ENCODE measurements at regions not wholly inside any gene's neighbourhood (a gene's known extent, or its start where the extent isn't known, plus 50 kb on each side); places are given as distances from the start of the nearest gene placed in this dataset.
"Not testable (repeated sequence)": the region's sequence is repeated elsewhere in the genome, so short reads cannot be mapped to it uniquely, and the experiment has no call there.

DNA sequence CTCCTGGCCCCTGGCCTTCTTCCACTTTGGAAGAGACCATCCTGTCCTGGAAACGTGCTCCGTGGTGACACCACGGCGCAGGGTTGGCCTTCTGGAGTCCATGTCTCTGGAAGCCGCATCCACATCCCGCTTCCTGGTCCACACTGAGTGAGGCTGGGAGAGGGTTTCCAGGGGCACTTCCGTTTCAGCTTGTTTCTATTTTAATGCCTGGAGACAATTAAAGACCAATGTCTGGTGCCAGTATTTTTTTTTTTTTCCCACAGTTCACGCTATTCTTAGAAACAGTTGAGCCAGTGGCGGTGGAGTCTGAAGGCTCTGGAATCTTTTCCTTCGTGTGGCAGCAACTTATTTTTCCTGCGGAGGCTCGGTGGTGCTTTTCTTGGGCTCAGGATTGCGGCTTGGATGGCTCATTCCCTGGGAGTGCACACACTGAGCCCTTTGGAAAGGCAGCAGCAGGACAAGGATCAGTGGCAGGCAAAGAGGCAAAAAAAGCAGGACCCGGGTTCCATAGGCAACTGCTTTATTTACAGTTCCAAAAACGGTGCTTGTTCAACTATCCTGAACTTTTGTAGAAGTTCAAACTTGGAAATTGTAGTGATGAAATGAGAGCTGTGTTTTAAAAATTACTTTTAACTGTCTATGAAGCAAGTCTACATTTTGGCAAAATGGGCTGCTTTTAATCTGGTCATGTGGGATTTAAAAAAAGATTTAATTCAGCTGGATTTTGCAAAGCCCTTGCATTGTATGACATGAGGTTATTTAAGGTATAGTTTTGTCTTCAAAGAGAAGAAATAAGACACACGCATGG lies 202.8 kb downstream of the BAMBI start:
- intact Hi-C loops (cut with DNase I) = loop anchor here (5.0 kb wide), 1 partner anchor 203 kb away; the partner anchor contains the start of gene BAMBI
- no peak for DNase-seq

DNA sequence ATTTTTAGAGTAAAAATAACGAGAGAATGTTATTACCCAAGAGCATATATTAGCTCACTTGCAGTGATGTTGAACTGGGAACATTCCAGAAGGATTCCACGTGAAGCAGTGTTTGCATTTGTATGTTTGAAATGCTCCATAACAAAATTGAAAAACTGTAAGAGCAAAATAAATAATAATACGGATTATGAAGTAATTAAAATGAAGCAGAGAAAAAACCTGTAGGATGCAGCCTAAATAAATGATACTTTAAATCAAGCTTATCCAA lies 203.3 kb downstream of the BAMBI start:
- no peak for DNase-seq
- intact Hi-C loops (cut with DNase I) = no loop called here

DNA sequence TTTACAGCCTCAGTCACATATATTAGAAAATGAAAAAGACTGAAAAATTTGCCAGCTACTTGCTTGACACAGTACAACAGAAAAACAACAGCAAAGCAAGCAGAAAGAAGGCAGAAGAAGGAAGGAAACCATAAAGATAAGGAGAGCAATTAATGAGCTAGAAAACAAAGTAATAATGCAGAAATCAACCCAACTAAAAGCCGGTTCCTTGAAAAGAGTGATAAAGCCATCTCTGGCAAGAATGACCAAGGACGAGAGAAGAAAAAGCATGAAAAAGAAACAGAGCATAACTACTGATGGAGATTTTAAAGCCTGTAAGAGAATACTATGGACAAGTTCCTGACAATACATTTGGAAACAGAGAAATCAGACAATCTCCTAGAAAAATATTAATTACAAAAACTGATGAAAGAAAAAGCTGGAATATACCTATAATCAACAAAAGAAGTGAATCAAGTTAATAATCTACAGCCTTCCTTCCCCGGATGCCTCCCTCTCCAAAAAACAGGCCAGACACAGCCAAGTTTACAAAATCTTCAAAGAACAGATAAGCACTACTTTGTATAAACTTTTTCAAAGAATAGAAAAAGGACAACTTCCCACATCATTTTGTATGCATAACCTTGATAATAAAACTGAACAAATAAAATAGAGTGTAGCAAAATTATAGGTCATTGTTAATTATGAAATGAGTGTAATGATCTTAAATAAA lies 204.0 kb downstream of the BAMBI start:
- intact Hi-C loops (cut with DNase I) = no loop called here
- DNase-seq = no peak

DNA sequence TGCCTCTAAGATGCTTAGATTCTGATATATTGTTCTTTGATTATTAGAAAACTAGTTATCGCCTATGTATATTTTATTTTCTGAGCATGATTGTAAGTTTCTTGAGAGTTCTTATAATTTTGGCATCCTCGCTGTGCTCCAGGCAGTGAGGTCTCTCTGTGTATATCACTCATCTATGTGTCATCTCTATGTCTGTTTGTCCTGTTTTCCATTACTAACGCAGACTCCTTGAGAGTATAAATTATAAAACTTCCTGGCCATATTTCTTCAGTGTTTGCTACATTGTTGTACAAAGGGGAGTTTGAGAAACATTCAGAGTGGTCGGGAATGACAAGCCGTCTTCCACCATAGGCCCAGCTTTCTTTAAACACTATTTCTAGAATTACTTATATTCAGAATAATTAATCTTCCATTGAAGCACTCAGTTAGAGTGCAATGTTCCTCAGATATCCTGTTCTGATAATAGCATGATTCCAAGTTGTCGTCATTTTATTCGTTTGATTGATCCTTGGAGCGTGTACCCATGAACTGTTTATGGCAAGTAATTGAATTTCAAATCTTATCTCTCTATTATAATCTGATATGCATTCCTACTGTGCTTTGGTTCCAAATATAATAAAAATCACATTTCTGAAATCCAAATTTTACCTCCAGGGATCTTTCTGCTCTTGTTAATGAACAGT lies 206.6 kb downstream of the BAMBI start:
- intact Hi-C loops (cut with DNase I) = no loop called here
- DNase-seq = no peak

DNA sequence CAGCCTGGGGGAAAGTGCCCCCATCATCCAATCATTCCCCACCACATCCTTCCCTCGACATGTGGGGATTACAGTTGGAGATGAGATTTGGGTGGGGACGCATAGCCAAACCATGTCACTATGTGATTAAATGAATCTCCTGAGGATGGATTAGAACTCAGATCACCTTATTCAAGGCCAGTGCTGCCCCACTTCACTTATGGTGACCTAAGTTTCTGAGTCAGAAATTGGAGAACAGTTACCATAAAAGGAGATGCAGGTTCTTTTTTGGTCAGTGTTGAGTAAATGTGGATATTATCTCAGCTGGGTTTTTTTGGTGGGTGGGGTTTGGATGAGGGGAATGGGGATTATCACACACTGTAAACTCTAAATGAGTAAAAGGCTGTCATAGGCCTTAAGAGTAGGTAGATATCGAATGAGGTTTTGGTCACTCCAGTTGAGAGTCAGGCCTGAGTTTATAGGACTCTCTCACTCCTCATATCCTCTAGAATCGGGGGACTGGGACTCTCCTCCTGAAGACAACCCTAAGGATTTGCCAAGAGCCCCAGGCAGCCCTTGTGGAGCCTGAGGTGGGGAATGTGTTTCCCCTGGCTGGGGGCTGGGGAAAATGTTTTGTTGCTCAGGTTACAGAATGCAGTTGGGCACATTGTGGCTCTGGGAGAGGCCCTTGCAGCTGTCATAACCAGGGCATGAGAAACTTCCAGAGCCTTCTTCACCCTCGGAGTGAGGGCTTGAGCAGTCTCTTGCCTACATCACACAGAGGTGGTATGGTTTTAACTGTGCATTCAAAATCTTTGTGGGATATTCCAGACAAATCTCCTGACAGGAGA lies 213.0 kb downstream of the BAMBI start:
- no peak for DNase-seq
- intact Hi-C loops (cut with DNase I) = no loop called here

- intact Hi-C loops (cut with DNase I) = no loop called here
- peak in 1 of 42 donors; percentile 21 for DNase-seq
These were observed 213.9 kb downstream of the BAMBI start for GRCh38 chr10:28891058-28891713.

DNA sequence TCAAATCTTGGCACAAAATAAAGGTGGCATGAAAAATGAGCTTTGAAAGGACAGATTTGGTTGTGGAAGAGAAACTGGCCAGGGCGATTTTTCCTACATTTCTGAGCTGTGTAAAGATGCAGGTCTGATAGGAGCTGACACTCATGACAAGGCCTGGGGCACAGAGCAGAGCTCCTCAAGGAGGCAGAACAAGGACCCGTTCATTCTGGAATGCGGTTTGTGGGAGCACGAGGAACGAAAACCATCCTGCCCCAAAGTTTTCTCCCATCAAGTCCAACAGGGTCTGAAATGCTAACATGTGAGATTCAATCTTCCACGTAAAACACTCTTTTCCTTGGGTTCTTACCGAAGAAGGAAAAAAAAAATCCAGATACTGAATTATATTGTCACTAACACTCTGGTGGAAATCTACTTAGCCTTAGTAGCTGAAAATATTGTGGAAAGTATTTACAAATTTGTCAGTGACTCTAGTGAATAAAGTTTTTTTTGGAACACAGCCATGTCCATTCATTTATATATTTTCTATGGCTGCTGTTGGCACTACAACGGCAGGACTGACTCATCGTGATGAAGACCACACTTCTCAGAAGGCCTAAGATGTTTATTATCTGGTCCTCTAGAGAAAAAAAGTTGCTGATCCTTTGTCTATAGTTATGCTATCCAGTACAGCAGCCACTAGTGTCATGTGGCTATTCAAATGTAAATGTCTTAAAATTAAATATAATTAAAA lies 215.7 kb downstream of the BAMBI start:
- no peak for DNase-seq
- intact Hi-C loops (cut with DNase I) = no loop called here

- no peak for DNase-seq
- intact Hi-C loops (cut with DNase I) = no loop called here
These were observed 216.8 kb downstream of the BAMBI start for GRCh38 chr10:28894146-28894545.

DNA sequence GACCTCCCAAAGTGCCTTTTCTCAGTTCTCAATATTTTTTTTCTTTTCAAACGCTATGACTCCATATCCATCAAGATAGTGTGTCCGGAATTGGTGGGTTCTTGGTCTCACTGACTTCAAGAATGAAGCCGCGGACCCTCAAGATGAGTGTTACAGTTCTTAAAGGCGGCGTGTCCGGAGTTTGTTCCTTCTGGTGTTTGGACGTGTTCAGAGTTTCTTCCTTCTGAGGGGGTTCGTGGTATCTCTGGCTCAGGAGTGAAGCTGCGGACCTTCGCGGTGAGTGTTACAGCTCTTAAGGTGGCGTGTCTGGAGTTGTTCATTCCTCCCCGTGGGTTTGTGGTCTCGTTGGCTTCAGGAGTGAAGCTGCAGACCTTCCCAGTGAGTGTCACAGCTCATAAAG lies 218.3 kb downstream of the BAMBI start:
- intact Hi-C loops (cut with DNase I); DNase-seq: not testable (repeated sequence)

DNA sequence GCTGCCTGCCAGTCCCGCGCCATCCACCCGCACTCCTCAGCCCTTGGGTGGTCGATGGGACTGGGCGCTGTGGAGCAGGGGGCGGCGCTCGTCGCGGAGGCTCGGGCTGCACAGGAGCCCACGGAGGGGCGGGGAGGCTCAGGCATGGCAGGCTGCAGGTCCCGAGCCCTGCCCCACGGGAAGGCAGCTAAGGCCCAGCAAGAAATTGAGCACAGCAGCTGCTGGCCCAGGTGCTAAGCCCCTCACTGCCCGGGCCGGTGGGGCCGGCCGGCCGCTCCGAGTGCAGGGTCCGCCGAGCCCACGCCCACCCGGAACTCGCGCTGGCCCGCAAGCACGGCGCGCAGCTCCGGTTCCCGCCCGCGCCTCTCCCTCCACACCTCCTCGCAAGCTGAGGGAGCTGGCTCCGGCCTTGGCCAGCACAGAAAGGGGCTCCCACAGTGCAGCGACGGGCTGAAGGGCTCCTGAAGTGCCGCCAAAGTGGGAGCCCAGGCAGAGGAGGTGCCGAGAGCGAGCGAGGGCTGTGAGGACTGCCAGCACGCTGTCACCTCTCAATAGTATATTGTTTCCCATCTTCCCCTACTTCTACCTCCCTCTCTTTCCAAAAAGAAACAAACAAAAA lies 219.6 kb downstream of the BAMBI start:
- intact Hi-C loops (cut with DNase I) = not testable (repeated sequence)
- DNase-seq = peak in 14 of 42 donors; percentile 7 to 45 (median 27)

- intact Hi-C loops (cut with DNase I) = no loop called here
- DNase-seq = peak in 40 of 42 donors; percentile 12 to 77 (median 52)
These were observed 220.5 kb downstream of the BAMBI start for GRCh38 chr10:28897617-28898464.

GRCh38 chr10:28902215-28902614 lies 224.9 kb downstream of the BAMBI start:
- no peak for DNase-seq
- intact Hi-C loops (cut with DNase I) = no loop called here

GRCh38 chr10:28903063-28903462 lies 225.7 kb downstream of the BAMBI start:
- intact Hi-C loops (cut with DNase I) = no loop called here
- no peak for DNase-seq

- intact Hi-C loops (cut with DNase I) = no loop called here
These were observed 226.4 kb downstream of the BAMBI start for GRCh38 chr10:28903736-28904135.

GRCh38 chr10:28905371-28905770 lies 228.1 kb downstream of the BAMBI start:
- no peak for DNase-seq
- intact Hi-C loops (cut with DNase I) = no loop called here

More at GRCh38 chr10:28903736-28904135, 226.4 kb downstream of the BAMBI start:
- DNase-seq = no peak

DNA sequence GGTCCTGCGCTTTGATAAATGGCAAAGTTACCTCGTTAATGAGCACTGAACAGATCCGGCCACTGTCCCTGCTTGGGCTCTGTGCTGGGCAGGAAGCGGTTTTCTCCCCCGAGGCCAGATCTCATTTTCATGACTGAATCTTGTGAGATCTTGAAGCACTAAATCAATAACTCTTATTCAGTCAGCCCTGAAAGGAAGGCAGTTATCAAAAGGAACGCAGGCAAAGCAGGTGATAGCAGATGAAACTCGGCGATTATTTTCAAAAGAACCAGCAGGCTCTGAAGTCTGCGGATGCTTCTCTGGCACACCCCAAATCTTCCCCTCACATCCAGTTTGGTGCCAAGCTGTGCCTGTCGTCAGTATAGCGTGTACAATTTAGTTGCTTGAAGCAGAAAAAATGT lies 228.7 kb downstream of the BAMBI start:
- intact Hi-C loops (cut with DNase I) = no loop called here
- no peak for DNase-seq

DNA sequence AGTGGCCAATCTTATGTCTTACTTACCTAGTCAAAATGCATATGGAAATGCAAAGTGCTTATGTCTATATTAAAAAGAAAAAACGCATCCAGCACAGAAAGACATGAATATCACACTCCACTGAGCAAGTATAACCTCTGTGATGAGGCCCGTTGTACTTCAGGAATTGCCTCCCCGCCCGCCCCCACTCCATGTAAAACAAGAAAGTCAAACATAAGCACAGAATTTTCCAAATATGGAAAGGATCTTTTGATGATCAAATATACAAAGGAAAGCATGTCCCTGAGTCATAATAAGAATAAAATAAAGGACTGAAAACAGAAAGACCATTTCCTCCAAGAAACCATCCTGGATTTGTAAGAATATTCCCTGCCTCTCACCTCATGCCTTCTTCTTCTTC lies 229.1 kb downstream of the BAMBI start:
- intact Hi-C loops (cut with DNase I) = no loop called here
- no peak for DNase-seq
